ENCODE measurements at regions not wholly inside any gene's neighbourhood (a gene's known extent, or its start where the extent isn't known, plus 50 kb on each side); places are given as distances from the start of the nearest gene placed in this dataset.

DNA sequence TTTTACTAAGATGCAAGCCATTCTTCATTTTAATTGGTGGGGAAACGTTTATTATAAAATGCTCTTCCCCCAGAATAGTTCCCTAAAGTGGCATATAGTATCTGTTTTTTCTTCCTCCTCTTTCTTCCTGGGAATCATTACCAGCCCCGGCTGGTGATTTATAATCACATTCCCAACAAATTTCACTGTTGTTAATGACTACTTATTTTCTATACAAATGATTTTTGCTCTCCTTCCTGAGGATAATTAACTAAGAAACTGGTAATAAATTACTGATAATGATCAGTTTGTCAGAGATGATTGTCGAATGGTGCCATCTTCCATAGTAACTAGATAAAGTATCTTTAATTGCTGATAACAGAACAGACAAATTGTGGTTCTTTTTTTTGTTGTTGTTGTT lies 785.5 kb upstream of the RBFOX1 start:
- in situ Hi-C loops (cut with MboI; ENCODE audit: low sequenced_read_pairs, unreplicated experiment), result no loop called here
- TF ChIP-seq, protein P1, sequence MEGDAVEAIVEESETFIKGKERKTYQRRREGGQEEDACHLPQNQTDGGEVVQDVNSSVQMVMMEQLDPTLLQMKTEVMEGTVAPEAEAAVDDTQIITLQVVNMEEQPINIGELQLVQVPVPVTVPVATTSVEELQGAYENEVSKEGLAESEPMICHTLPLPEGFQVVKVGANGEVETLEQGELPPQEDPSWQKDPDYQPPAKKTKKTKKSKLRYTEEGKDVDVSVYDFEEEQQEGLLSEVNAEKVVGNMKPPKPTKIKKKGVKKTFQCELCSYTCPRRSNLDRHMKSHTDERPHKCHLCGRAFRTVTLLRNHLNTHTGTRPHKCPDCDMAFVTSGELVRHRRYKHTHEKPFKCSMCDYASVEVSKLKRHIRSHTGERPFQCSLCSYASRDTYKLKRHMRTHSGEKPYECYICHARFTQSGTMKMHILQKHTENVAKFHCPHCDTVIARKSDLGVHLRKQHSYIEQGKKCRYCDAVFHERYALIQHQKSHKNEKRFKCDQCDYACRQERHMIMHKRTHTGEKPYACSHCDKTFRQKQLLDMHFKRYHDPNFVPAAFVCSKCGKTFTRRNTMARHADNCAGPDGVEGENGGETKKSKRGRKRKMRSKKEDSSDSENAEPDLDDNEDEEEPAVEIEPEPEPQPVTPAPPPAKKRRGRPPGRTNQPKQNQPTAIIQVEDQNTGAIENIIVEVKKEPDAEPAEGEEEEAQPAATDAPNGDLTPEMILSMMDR (IDR thresholded peaks at IDR 0.05; ENCODE audit: borderline replicate concordance, control extremely low read depth, extremely low read depth, insufficient read depth, missing control alignments), result no peak
- DNase-seq (ENCODE audit: low spot score), result no peak

DNA sequence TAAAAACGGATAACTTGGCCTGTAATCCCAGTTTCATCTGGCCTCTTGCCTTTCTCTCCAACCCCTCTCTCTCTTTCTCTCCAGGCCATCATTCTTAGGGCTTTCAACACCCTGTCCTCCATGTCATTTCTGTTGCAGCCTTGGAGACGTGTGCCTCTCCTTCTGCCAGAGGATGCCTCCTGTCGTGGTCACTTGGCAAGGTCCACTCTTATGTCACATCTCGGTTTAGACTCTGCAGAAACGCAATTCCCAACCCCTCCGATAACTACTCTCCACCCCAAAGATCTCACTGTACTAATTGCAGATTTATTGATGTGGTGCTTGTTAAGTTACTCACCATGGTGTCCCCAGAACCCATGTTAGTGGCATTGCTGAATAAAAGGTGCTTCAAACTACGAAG lies 787.3 kb upstream of the RBFOX1 start:
- no peak for DNase-seq (ENCODE audit: low spot score)
- TF ChIP-seq, protein P1 (IDR thresholded peaks at IDR 0.05; ENCODE audit: borderline replicate concordance, control extremely low read depth, extremely low read depth, insufficient read depth, missing control alignments), result no peak
- in situ Hi-C loops (cut with MboI; ENCODE audit: low sequenced_read_pairs, unreplicated experiment), result no loop called here

DNA sequence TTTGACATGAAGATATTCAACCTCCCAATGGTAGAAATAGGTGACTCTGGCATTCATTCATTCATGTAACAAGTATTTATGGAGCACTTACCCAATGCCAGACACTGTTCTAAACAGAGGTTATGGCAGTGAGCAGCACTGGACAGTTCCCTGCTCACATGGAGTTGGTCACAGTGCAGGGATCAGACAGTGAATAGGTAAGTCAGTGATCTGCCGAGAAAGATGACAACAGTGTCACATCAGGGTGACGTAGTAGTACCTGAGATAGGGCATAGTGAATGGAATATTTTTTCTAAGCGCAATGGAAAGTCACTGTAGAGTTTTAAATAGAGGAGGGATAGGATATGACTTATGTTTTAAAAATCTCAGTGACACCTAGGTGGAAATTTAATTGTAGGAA lies 791.4 kb upstream of the RBFOX1 start:
- TF ChIP-seq, protein P1 (IDR thresholded peaks at IDR 0.05; ENCODE audit: borderline replicate concordance, control extremely low read depth, extremely low read depth, insufficient read depth, missing control alignments), result no peak
- in situ Hi-C loops (cut with MboI; ENCODE audit: low sequenced_read_pairs, unreplicated experiment), result no loop called here
- DNase-seq (ENCODE audit: low spot score), result no peak

DNA sequence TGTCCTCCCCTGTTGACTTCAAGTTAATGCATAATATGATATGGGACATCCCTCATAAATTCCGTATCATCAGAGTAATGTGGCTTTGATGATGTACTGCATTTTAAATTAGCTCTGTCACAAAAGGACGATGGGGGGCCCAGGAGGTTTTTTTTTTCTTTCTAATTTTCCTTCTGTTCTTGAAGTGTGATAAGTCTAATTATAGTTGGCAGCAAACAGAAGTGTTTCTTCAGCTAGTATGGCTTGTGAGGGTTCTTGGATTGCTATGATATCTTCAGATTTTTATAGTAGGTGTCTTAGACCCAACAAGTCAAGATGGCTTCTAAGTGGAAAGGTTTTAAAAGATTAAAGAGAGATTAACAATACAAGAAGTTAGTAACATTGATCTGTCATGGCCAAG lies 796.2 kb upstream of the RBFOX1 start:
- TF ChIP-seq, protein P1 (IDR thresholded peaks at IDR 0.05; ENCODE audit: borderline replicate concordance, control extremely low read depth, extremely low read depth, insufficient read depth, missing control alignments), result no peak
- in situ Hi-C loops (cut with MboI; ENCODE audit: low sequenced_read_pairs, unreplicated experiment), result no loop called here
- no peak for DNase-seq (ENCODE audit: low spot score)

DNA sequence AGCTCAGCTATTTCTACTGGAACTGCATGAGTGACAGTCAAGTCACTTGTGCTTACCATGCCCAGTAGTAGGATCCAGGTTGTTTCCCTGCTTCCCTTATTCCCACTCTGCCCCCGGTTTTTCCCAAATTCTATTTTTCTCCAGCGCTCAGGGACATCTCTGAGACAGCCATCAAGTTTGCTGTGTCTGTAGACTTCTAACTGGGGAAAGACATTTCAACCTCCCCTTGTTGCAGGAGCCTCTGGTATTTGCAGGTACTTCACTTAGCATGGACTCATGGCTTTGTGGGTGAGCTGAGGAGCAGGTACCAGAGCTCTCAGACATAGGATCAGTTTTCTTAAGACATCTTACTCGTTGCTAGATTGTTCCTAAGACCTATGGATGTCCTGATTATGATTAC lies 801.6 kb upstream of the RBFOX1 start:
- TF ChIP-seq, protein P1 (IDR thresholded peaks at IDR 0.05; ENCODE audit: borderline replicate concordance, control extremely low read depth, extremely low read depth, insufficient read depth, missing control alignments), result no peak
- in situ Hi-C loops (cut with MboI; ENCODE audit: low sequenced_read_pairs, unreplicated experiment), result no loop called here
- DNase-seq (ENCODE audit: low spot score), result no peak

DNA sequence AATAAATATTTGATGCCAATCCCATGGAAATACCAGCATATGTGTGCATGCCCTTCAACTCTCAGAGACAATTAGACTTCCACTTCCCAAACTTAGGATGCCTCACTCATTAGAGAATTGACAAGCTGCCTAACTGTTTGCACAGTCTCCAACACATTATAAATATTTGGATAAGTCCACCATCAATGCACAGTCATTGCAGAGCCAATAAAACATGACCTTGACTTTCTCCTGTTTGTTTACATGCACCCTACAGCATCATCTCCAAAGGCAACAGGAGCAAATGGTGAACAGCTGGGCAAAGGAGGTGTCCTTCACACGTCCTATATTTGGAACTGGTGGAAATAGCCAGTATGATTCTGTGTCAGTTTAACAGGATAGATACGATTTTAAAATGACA lies 804.4 kb upstream of the RBFOX1 start:
- TF ChIP-seq, protein P1 (IDR thresholded peaks at IDR 0.05; ENCODE audit: borderline replicate concordance, control extremely low read depth, extremely low read depth, insufficient read depth, missing control alignments), result no peak
- in situ Hi-C loops (cut with MboI; ENCODE audit: low sequenced_read_pairs, unreplicated experiment), result no loop called here
- no peak for DNase-seq (ENCODE audit: low spot score)

DNA sequence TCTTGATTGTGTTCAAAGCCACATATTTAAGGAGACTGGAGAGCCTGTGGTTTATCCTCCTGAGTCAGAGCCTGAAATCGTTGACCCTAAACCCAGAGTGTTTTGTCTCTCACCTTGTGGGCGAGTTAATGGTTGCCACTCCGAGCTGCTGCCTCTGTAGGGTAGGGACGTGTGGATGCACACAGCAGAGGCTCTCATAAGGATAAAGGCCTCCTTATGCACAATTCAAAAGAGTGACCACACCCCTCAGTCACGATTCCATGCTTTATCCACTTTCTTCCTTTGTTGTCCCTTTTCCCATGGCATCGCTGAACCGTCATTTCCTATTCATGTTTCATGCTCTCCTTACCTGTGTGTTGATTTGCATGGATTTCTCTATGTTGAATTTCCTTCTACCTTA lies 805.0 kb upstream of the RBFOX1 start:
- TF ChIP-seq, protein P1 (IDR thresholded peaks at IDR 0.05; ENCODE audit: borderline replicate concordance, control extremely low read depth, extremely low read depth, insufficient read depth, missing control alignments), result no peak
- in situ Hi-C loops (cut with MboI; ENCODE audit: low sequenced_read_pairs, unreplicated experiment), result no loop called here
- no peak for DNase-seq (ENCODE audit: low spot score)

All from GM13976 (cell line).